Suppressor macrophage treated with lipopolysaccharide for 4 hours (primary cell): ENCODE measurements at regions not wholly inside any gene's neighbourhood (a gene's known extent, or its start where the extent isn't known, plus 50 kb on each side); places are given as distances from the start of the nearest gene placed in this dataset.
"Not testable (repeated sequence)": the region's sequence is repeated elsewhere in the genome, so short reads cannot be mapped to it uniquely, and the experiment has no call there.

Experiments
- DNase-seq: peaks from one replicate; pipeline ENCODE4 v3.0.0-alpha.2; 2020

DNA sequence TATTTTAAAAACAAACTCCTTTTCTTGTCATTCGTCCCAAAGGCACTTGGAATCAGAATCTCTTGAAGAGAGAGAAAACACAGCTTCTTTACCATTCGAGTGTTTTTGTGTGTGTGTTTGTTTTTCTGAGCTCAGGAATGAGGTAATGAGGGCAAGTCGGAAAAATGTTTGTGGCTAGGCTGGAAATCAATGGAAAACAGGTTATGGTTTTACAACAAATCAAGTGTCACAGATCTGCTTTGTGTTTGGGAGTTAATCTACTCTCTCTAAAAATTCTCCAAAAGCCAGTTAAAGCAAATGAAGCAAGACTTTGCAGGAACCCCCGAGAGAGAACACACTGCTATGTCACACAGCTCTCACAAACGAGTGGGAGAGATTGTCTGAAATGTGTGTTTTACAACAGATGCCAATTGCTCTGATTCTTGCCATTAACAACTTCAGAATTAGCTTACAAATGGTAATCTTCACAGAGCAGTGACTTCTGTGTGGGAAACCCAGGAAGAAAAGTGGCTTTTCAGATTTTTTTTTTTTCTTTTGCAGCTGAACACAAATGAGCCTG, 264.1 kb downstream of the CBLL2 start:
- no peak for DNase-seq

DNA sequence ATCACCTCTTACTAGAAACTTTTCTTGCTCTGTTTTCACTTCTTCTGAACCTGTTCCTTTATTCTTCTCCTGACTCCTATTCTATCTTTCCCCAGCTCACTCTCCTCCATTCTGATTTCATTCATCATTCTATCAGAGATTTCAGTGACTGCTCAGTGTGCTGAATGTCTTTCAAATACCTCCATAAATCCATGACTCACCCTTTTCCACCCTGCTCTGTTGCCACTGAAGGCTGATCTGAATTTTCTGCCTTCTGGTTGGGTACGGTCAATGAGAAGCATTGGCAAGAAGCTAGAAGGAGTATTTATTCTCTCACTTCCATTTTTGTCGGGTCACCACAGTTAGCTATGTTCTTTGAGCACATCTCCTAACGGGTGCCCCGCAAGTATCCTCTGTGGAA, 265.9 kb downstream of the CBLL2 start:
- no peak for DNase-seq

DNA sequence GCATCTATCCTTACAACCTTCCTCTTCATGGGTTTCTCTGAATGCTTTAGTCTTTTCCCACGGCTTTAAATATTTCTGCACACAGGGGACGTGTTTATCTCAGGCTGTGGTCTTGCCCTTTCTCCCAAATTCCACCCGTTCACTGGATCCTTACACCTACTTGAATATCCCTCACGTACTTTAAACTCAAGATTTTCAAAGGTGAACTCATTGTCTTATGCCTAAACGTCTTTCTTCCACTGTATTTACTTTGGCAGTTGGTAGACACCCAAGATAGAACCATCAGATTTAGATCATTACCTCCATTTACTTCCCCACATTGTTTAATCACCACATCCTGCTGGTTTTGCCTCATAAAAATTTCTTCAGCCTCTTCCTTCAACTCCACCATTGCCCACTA, 269.2 kb downstream of the CBLL2 start:
- no peak for DNase-seq

DNA sequence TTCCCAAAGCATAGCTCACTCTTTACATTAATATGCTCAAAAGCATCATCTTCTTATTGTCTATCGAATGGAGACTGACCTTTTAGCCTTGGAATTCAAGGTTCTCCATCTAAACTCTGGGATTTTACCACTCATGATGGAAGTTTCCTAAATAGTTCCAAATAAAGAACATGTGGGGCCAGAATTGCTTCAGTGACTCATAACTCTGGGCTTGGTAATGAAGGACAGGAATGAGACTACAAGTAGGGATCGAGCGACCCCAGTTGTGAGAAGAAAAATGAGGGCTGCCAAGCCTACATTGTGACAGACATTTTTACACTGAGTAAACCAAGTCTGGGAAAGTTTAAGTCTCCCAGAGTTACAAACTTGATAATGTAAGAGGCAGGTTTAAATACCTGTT, 269.9 kb downstream of the CBLL2 start:
- DNase-seq = no peak

DNA sequence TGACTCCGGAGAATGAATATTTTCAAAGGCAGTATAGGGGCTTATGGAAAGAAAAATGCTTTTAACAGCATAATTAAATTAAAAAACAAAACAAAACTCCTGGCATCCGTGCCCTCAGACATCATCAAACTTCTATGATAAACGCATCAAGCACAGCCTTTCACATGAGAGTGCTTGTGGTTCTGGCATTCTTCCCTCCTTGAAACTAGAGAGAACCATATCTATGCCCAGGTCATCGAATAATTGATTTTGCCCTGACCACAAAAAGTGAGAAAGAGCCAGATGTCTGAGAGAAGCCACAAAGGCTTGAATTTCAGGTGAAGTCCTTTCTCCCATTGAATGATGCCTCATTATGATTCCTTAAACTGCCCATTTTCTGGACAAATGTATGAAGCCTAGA, 286.8 kb downstream of the CBLL2 start:
- no peak for DNase-seq

DNA sequence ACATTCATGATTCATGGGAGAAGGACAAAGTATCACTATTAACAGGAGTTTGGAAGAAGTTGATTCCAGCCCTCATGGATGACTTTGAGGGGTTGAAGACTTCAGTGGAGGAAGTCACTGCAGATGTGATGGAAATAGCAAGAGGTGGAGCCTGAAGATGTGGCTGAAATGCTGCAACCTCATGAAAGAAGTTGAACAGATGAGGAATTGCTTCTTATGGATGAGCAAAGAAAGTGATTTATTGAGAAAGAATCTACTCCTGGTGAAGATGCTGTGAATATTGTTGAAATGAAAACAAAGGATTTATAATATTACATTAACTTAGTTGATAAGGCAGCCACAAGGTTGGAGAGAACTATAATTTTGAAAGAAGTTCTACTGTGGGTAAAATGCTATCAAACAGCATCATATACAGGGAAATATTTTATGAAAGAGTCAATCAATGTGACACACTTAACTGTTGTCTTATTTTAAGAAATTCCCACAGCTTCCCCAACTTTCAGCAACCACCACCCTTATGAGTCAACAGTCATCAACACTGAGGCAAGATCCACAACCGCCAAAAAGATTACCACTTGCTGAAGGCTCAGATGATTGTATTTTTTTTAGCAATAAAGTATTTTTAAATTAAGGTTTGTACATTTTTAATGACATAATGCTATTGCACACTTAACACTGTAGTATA, 302.6 kb downstream of the CBLL2 start:
- DNase-seq = no peak

DNA sequence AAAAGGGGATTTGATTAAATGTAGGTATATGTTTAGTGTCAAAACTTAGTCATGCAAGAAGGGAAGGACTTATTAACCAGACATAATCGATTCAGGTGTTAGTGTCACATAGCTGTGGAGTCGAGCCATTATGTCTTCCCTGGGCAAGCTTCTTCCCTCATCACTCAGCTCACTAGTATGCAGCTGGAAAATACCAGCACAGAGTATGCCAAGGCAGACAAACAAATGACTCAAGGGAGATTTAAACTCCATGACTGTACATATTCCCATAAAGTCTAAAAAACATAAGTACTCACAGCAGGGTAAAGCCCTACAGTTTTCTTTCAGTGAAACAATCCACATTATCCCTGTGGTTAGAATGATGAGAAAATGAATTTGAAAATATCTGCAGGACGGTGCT, 304.5 kb downstream of the CBLL2 start:
- no peak for DNase-seq

DNA sequence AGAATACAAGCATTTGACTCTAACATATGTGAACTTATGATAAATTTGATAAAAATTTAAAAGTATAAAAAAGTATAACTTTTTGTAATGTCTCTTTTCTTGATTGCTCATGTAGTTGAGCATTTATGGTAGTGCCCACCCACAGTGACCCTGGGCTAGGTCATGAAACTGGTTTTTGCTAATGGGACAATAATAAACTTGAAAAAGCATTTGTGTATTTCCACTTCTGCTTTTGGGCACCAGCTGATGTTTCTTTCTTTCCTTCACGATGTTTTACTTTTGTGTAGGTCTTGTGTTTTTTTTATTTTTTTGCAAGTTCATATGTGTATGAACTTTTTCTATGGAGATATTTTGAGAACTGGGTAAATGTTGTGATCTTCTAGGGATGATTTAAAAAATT, 313.1 kb downstream of the CBLL2 start:
- no peak for DNase-seq

DNA sequence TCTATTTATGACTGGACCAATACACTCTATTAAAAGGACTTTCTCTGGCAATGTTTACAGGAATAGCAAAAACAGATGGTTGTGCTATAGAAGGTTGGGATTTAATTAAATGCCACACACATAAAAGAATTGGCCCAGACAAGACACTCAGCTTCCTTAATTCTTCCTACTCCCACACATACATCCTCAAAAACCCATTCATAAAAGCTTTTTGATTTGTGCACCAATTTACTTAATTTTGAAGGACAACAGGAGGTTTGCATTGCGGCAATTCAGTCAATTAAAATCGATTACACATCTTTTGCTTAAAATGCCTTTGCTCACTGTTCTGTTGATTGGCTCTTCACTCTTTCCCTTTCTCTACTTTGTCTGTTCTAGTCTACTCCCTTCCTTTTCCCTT, 317.1 kb downstream of the CBLL2 start:
- no peak for DNase-seq

DNA sequence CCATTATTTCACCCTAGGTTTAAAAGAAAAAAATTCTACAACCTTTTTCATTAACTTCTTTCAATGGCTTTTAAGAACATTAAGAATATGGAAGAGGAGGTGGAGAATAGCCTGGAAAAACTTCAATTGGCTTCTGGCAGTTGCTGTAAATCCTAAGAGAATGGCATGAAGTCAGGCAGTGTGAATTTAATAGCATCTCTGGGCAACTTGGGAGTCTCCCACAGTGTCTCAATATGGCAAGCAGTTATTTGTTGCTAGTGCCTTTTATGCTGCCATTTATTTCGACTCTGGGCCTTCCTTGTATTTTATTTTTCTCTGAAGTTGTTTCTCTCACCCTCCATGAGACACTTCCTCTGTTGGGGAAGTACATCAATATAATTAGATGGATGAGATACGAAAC, 322.1 kb downstream of the CBLL2 start:
- DNase-seq = no peak

DNA sequence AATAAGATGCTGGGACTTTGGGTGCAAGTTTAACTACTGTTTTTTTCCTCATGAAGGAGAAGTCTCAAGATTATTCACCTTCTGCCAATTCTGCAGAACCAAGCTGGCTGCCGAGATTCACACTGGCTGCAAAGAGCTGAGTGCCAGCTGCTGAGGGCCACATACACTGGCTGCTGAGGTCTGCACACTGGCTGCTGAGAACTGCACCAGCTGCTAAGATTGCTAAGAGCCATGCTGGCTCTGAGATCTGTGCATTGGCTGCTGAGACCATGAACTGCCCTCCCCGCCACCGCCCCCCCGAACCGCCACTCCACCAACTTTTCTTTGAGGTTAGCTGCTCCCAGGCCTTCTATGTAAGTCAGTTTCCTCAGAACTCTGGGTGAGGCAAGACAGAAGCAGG, 330.3 kb downstream of the CBLL2 start:
- no peak for DNase-seq

DNA sequence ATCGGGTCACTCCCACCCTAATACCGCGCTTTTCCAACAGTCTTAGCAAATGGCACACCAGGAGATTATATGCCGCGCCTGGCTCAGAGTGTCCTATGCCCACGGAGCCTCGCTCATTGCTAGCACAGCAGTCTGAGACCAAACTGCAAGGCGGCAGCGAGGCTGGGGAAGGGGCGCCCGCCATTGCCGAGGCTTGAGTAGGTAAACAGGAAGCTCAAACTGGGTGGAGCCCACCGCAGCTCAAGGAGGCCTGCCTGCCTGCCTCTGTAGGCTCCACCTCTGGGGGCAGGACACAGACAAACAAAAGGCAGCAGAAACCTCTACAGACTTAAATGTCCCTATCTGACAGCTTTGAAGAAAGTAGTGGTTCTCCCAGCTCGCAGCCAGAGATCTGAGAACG, 336.7 kb downstream of the CBLL2 start:
- DNase-seq = not testable (repeated sequence)

DNA sequence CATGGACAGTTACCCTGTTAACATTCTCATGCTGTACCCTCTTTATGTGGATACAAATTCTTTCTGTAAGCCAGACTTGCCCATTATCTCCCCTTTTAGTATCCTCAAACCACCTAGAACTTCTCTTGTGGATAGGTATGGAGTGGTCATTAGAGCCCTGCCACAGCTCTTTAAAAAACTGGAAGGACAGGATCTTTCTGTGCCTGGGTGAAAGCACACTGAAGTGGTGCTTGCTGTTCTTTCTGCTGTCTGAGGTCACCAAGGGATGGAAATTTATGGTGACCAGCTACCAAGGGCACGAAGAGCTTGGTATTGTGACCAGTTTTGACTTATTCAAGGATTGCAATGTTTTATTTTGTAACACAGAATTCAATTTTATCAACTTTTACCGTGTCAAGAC, 344.2 kb downstream of the CBLL2 start:
- no peak for DNase-seq

DNA sequence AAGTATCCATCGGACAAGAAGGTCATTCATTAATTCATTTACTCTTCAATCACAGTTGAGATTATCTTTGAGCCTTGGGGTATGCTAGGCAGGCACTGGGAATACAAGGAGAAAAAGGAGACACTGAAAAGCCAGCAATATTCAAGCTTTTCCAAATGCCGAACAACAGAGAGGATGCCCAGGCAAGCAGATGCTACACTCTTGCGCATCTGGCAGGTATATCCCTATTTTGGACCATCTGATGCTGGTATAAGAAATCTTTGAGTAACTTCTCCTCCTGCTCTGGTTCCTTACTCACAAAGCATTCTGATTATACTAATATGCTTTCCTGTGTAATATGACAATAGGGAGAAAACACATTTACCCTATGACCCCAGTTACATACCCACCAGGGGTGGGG, 354.9 kb downstream of the CBLL2 start:
- DNase-seq = no peak

DNA sequence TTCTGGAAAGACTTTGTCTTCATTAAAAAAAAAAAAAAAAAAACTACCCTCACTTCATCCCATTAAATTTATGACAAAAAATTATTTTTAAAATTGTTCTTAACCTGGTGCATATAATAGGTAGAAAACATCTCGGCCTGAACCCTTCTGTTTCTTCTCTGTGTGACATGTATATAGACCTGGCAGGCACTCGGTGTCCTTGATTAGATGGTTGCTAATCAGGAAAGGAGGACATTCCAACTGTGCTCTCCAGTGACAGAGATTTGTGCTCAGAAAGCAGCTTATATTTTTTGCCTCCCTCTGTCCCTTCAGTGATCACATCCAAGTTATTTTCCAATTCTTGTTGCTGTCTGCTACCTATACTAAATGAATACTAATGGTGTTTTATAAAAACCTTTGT, 355.6 kb downstream of the CBLL2 start:
- DNase-seq = no peak

DNA sequence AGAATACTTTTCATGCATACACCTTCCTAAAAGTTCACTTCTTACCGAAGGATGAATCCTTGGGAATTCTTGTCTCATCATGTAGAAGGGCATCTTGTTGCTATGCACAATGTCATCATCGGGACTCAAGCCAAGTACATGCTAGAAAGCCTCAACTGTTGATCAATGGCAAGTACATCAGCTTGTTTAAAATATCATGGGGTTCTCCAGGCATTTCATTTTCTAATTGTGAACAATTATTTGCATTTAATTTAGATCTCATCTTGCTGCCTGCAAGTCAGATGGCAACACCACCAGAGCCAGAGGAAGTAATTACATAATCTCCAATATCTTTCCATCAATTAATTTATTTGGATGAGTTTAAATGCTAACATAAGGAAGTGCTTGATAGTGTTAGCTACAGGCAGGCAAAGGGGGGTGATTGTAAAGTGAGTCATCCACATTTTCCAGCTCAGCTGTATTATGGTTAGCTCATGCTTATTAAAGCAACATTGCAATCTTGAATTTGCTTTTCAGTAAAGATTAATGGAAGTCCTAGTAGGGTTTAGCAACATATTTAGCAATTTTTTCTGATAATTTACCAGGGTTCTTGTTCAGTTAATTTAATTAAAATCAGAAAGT, 356.5 kb downstream of the CBLL2 start:
- DNase-seq = no peak

DNA sequence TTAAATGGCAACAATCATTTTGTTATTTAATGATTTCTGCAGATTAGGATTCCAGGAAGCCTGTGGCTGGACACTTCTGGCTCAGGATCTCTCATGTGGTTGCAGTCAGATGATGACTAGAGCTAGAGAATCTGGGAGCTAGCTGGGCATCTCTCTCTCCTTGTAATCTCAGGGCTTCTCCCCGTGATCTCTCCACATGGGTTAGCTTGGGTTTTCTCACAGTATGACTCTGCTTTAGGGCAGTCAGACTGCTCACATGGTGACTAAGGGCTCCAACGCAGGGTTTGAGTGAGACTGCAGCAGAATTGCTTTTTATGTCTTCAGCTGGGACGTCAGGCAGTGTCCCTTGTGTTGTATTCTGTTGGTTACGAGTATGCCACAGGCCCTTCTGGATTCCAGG, 361.4 kb downstream of the CBLL2 start:
- no peak for DNase-seq

DNA sequence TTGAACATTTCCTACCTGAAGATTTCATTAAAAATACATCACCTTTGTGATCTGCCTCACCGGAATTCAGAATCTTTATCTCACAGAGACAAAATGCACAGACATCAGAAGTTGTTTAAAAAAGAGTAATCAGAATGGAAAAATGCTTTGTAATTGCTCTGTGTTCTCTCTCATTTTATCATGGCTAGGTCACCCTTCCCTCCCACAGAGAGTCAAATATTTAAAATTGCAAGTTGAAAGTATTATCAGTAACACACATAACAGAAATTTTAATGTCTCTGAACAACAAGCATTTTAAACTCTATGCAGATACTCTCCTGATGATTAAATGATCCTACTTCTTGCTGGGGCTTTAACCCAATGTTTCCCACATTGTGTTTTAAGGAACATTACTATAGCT, 362.0 kb downstream of the CBLL2 start:
- DNase-seq = no peak

DNA sequence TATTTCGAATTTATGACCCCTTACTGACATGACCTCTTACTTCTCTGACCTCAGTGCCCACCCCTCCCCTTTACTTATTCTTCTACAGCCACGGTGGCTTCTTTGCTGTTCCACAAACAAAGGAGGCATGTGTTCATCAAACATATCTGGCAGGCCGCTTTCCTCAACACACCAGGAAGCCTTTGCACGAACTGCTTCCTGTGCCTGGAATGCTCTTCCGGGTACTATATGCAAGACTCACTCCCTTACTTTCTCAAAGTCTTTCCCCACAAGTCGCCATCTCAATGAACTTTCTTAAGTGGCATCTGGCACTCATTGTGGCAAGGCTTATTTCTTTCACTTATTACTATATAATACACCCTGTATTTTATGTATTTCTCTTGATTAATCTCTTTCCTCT, 351.5 kb upstream of the DDX53 start:
- DNase-seq = no peak

DNA sequence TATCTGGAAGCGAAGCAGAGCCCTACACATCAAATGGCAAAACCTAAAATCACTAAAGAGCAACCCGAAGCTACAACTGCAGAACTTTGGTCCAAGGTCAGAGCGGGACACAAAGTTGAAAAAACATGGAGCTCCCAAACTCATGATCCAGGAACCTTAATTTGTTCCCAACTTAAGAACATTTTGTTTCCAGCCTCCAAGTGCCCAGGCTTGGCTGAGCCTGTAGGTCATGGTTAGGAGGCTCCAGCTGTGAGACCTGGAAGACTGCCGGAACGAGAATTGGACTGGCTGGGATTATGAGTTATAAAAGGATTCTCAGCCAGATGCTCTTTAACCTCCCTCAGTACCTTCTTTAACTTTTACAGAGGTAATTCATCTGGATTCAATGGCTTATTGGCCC, 349.1 kb upstream of the DDX53 start:
- no peak for DNase-seq

DNA sequence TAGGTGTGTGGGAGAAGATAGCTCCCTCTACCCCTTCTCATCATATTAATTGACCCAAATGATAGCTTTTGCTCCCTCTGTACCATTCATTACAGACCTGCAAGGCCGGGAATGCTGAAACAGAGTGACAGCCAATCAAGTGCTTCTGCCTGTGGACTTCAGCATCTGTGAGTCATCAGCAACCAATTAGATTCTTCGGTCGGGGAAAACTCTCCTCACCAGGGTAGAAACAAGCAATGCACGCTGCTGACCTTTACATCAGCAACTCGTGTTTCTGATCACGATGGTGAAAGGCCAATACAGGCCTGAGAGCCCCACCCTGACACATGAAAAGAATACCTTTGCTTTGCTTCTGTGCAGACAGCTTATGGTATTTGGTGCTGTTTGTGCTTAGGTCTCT, 347.2 kb upstream of the DDX53 start:
- no peak for DNase-seq

DNA sequence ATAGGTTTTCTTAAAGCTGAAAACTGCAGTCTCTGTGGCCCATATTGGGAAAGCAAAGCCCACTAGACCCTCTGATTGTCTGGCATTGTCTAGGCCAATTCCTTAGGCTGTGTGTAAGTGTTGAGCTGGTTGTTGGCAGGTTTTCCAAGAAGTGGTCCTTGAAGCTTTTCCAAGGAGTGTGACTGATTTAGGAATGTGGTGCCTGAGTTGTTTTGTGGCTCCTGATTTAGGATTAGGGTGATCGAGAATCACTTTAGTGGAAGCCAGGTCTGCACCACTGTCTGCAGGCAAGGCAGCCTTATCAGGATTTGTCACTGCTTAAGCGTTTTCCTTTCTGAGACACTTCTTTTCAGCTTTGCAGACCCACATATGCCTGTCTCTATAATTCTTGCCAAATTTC, 339.0 kb upstream of the DDX53 start:
- DNase-seq = no peak

DNA sequence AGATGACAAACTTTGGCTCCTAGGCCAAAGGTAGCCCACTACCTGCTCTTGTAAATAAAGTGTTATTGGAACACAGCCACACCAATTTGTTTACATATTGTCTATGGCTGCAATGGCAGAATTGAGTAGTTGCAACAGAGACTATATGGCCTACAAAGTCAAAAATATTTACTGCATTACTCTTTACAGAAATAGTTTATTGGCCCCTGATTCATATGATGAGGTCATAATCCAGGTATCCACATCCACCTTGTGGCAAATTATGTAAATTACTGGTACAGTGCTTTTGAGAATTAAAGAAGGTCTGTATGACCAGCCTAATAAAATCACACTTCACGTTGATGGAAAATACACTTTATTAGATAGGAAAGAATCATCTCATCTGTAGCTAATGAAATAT, 337.0 kb upstream of the DDX53 start:
- no peak for DNase-seq

DNA sequence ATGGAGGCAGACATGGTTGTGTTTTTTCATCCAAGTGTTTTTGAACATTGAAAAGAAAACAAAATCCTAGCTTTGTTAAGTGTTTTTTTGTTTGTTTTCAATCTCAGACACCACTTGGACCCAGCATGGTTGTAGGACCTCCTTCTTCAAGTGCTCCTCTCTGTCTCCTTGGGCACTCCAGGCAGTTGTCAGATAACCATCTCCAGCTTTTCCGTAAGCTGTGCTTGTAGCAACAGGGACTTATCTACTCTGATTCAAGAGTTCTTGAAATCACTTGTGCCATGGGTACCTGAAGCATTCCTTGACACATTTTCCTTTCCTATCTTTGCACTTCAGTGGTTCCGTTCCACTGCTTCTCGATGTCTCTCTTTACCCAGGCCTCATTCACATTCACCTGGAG, 334.9 kb upstream of the DDX53 start:
- DNase-seq = no peak

DNA sequence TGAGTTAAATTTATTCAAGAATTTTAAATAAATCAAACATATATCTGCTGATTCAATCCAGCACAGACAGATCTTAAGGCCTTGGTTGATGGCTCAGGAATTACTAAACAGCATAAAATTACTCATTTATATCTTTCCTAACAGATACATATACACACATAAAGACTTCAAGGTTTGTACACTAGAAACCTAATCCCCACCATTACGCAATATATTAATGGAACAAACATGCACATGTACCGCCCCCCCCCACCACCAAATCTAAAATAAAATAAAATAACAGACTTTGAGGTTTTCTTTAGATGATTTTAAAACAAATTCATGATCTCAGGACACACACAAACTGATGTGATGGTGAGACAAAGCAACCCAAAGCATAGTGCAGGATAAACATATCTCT, 333.9 kb upstream of the DDX53 start:
- DNase-seq = no peak
